ENCODE measurements at regions not wholly inside any gene's neighbourhood (a gene's known extent, or its start where the extent isn't known, plus 50 kb on each side); places are given as distances from the start of the nearest gene placed in this dataset.

DNA sequence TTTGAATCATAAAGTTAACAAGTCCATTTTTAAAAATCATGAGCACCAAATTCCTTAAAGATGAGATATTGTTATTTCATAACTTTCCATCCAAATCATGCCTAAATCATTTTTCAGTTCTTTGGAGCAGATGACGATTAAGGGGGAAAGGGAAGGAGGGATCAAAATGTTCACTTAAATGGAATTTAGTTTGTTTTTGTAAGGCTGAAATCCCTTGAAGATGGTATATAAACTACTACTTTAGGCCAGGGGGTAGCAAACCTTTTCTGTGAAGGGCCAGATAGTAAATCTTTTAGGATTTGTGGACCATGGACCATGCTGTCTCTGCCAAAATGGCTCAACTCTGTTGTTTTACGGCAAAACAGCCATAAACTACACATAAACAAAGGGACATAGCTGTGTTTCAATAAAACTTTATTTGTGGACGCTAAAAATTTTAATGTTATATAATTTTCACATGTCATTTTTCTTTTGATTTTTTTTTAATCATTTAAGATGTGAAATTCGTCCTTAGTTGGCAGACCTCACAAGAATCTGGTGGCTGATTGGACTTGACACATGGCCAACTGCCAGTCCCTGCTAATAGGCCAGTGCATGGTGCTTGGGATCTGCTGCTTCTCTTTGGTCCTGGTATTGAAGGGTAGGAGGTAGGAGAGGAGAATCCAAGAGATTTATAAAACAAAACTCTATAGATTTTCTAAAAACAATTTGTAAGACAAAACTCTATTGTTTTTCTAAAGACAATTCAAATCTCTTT lies 52.0 kb upstream of the RTN4 start:
- DNase-seq (ENCODE audit: low spot score), result peak; percentile 53

- no peak for DNase-seq (ENCODE audit: low spot score)
Observed at GRCh38 chr2:55101466-55101865, 51.2 kb upstream of the RTN4 start.

DNA sequence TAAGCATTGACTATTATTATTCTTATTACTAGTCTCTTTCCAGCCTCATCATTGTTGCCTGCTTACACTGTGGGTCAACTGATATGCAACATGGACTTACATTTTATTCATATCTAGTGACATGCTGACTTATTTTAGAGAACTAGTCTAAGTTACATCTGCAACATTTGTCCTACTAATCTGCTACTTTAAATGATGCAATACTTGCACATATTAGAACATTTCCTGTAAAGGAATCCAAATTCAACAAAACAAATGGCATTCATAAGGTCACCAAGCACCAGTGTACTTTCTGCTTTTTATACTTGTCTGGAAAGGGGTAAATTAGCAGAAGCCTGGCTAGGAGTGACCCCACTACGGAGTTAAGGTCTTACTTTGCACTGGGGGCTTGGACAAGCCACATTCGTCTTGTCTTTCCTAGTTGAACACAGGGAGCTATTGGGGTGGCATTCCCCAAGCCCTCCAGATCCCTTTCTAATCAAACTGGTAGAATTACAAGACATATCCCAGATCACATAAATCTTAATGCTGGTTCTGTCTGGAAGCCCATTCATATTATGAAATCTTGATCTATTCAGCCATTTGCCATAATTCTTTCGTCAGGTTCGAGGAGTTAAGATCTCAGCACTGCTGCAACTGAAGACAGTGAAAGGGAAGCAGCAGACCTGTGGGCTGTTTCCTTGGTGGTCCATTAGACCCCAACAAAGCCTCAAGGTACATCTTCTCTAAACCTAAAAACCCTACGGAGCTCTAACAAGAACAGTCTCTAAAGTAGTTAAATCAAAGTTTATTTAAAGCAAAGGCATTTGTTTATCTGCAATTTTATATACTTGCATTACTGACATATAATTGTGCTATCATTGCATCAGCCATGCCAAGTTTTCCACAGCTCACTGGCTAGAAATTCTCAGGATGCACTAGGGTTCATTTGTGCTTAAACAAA lies 49.9 kb upstream of the RTN4 start:
- peak; percentile 58 for DNase-seq (ENCODE audit: low spot score)

All from umbilical cord (tissue), 1 donor.